GM12873 (cell line): ENCODE measurements at regions not wholly inside any gene's neighbourhood (a gene's known extent, or its start where the extent isn't known, plus 50 kb on each side); places are given as distances from the start of the nearest gene placed in this dataset.

Experiments
- TF ChIP-seq, protein P1 (sequence below): IDR thresholded peaks from 2 replicates; pipeline ENCODE4 v1.5.1; 2012; ENCODE audit warnings: low read depth, mild to moderate bottlenecking, moderate library complexity, low read length, control low read depth; ENCODE audit not compliant: insufficient read depth; ENCODE audit errors: missing control alignments

DNA sequence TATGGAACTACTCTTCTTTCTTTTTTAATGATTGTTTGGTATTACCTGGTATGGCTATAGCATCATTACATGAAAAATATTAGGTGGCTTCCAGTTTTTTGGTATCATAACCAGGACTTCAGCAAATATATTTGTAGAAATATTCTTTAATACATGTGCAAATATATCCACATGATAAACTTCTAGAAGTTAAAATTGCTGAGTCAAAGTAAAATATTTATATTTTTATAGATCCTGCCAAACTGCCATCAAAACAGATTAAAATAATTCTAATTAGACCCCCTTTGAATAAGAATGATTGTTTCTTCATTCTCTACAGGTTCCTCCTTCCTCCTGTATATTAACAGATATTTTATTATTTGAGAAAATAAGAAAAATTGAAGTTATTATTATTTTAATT lies 708.5 kb upstream of the INTU start:
- TF ChIP-seq, protein P1, sequence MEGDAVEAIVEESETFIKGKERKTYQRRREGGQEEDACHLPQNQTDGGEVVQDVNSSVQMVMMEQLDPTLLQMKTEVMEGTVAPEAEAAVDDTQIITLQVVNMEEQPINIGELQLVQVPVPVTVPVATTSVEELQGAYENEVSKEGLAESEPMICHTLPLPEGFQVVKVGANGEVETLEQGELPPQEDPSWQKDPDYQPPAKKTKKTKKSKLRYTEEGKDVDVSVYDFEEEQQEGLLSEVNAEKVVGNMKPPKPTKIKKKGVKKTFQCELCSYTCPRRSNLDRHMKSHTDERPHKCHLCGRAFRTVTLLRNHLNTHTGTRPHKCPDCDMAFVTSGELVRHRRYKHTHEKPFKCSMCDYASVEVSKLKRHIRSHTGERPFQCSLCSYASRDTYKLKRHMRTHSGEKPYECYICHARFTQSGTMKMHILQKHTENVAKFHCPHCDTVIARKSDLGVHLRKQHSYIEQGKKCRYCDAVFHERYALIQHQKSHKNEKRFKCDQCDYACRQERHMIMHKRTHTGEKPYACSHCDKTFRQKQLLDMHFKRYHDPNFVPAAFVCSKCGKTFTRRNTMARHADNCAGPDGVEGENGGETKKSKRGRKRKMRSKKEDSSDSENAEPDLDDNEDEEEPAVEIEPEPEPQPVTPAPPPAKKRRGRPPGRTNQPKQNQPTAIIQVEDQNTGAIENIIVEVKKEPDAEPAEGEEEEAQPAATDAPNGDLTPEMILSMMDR = no peak

GRCh38 chr4:126935801-126936200 lies 697.0 kb upstream of the INTU start:
- TF ChIP-seq, protein P1 = no peak

DNA sequence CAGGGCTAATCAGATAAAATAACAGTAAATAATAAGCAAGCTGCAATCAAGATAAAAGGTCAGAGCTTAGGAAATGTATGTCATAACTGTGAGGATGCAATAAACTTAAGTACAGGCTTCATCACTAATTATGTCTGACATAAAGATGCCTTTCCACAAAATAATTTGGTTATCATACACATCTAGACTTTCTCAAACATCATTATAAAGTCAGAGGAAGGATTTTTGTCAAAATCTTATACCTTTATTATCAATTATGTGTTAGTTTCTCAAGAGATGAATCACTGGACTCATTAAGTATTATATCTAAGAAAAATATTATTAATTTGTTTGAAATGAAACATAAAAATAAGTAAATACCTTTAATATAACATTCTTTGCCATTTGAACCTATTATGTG lies 695.4 kb upstream of the INTU start:
- TF ChIP-seq, protein P1 = no peak

- TF ChIP-seq, protein P1 = no peak
These were observed 694.8 kb upstream of the INTU start for GRCh38 chr4:126937846-126938422.

GRCh38 chr4:126939401-126939800 lies 693.4 kb upstream of the INTU start:
- TF ChIP-seq, protein P1 = no peak

DNA sequence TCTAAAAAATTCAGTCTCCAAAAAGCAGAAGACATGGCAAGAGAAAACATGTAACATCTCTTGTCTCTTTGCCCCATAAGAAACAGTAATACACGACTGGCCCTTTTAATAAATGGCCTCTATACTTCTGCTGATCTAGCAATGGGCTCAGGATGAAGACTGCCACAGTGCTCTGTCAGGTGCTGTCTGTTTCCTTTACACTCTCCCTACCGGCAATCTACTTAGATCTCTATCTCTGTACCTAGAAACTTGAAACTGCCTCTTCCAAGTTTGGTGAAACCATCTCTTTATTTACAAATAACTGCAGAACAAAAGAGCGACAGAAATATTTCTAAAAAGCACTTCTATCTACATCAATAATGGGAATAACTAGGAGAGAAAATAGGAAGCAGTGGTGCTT lies 685.2 kb upstream of the INTU start:
- TF ChIP-seq, protein P1 = no peak

GRCh38 chr4:126954537-126955291 lies 678.0 kb upstream of the INTU start:
- TF ChIP-seq, protein P1 = no peak
